ENCODE measurements at regions not wholly inside any gene's neighbourhood (a gene's known extent, or its start where the extent isn't known, plus 50 kb on each side); places are given as distances from the start of the nearest gene placed in this dataset.

GRCh38 chr22:49289822-49290679, 537.6 kb downstream of the BRD1 start:
- DNase-seq (ENCODE audit: low read depth in 2 of 3, low spot score in 2 of 3), result no peak

GRCh38 chr22:49286181-49286760, 541.4 kb downstream of the BRD1 start:
- no peak for DNase-seq (ENCODE audit: low read depth in 2 of 3, low spot score in 2 of 3)

DNA sequence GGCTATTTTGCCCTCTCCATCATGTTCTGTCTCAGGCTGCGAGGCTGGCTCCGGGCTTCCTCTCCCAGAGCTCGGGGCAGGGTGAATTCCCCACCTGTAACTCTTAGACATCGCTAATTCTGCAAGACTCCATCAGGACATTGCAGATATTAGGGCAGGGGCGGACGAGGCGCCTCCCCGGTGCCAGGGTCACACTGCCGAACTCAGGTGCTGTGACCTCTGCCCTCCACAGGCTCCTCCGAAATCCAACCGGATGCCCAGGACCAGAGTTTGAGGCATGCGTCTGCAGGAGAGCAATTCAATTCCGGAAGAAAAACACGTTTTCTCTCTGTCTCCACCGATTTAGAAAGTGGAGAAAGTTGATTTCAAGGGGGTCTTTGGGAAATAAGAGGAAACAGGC, 542.7 kb downstream of the BRD1 start:
- DNase-seq (ENCODE audit: low read depth in 2 of 3, low spot score in 2 of 3), result no peak

- no peak for DNase-seq (ENCODE audit: low read depth in 2 of 3, low spot score in 2 of 3)
Measured at GRCh38 chr22:49284056-49284784, 543.5 kb downstream of the BRD1 start.

GRCh38 chr22:49282596-49282995, 545.1 kb downstream of the BRD1 start:
- no peak for DNase-seq (ENCODE audit: low read depth in 2 of 3, low spot score in 2 of 3)

- no peak for DNase-seq (ENCODE audit: low read depth in 2 of 3, low spot score in 2 of 3)
Measured at GRCh38 chr22:49281467-49282340, 546.0 kb downstream of the BRD1 start.

DNA sequence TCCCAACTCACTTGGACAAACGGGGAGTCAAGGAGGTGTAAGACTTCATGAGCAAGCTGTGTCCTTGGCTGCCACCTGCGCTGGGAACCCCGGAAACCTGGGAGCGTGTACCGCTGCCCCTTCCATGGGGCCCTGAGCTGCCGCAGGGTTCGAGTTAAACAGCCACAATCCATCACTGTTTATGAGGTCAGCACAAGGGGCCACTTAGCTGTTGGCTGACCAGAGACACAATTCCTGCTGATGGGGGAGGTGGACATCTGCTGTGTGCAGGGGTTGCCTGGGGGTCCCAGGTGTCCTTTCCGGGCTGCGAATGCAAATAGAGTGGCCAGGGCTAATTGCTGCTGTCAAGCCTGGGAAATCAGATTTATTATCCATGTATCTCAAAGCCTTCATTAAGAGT, 549.3 kb downstream of the BRD1 start:
- DNase-seq (ENCODE audit: low read depth in 2 of 3, low spot score in 2 of 3), result no peak

GRCh38 chr22:49276567-49276966, 551.1 kb downstream of the BRD1 start:
- DNase-seq (ENCODE audit: low read depth in 2 of 3, low spot score in 2 of 3), result no peak

GRCh38 chr22:49274754-49275380, 552.8 kb downstream of the BRD1 start:
- DNase-seq (ENCODE audit: low read depth in 2 of 3, low spot score in 2 of 3), result no peak

GRCh38 chr22:49272546-49273125, 555.0 kb downstream of the BRD1 start:
- no peak for DNase-seq (ENCODE audit: low read depth in 2 of 3, low spot score in 2 of 3)

- DNase-seq (ENCODE audit: low read depth in 2 of 3, low spot score in 2 of 3), result no peak
Measured at GRCh38 chr22:49271831-49272230, 555.8 kb downstream of the BRD1 start.

DNA sequence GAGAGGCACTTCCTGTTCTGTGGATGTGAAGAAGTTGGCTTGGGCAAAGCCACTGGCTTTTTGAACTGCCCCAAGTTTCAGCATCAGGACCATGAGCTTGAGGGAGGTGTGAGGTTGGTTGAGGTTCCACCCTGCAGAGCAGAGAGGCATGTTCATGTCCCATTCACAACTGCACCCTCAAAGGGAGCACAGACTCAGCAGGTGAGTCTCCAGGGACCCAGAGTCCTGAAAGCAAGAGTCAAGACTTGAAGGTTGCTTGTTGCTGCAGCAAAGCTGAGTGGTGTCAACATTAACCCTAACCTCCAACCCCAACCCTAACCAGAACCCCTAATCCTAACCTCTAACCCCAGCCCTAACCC, 556.3 kb downstream of the BRD1 start:
- no peak for DNase-seq (ENCODE audit: low read depth in 2 of 3, low spot score in 2 of 3)

- DNase-seq (ENCODE audit: low read depth in 2 of 3, low spot score in 2 of 3), result no peak
Measured at GRCh38 chr22:49270595-49271368, 556.9 kb downstream of the BRD1 start.

DNA sequence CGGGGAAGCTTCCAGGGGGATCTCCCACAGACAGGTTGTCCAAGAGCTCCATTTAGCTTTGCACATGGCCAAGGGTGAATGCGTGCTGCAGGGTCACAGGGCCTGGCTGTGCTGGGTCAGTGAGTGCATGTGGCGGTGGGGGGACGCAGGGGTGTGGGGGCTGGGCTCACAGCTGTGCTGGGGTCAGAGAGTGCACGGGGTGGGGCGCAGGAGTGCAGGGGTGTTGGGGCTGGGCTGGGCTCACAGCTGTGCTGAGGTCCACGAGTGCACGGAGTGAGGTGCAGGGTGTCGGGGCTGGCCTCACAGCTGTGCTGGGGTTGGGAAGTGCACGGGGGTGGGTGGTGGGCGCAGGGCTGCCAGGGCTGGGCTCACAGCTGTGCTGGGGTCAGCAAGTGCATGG, 557.7 kb downstream of the BRD1 start:
- no peak for DNase-seq (ENCODE audit: low read depth in 2 of 3, low spot score in 2 of 3)

DNA sequence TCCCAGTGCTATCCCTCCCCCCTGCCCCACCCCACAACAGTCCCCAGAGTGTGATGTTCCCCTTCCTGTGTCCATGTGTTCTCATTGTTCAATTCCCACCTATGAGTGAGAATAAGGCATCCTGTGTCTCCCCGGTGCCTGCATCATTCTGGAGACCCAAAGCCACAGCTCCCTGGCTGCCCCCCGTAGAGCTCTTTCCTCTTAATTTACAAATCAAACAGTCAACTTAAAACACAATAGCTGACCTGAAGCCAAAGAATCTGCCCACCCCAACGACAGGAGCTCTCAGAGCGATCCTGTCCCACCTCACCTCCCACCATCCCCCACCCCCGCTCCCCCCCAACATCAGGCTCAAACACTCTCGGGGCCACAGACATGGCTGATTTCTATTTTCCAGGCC, 558.3 kb downstream of the BRD1 start:
- no peak for DNase-seq (ENCODE audit: low read depth in 2 of 3, low spot score in 2 of 3)

GRCh38 chr22:49268924-49269323, 558.7 kb downstream of the BRD1 start:
- no peak for DNase-seq (ENCODE audit: low read depth in 2 of 3, low spot score in 2 of 3)

- DNase-seq (ENCODE audit: low read depth in 2 of 3, low spot score in 2 of 3), result no peak
Measured at GRCh38 chr22:49267996-49268395, 559.7 kb downstream of the BRD1 start.

- no peak for DNase-seq (ENCODE audit: low read depth in 2 of 3, low spot score in 2 of 3)
Measured at GRCh38 chr22:49266561-49267519, 560.8 kb downstream of the BRD1 start.

Data from hematopoietic multipotent progenitor cell (in vitro differentiated cells).